HG03378 (cell line): ENCODE measurements at regions not wholly inside any gene's neighbourhood (a gene's known extent, or its start where the extent isn't known, plus 50 kb on each side); places are given as distances from the start of the nearest gene placed in this dataset.
"Not testable (repeated sequence)": the region's sequence is repeated elsewhere in the genome, so short reads cannot be mapped to it uniquely, and the experiment has no call there.

ENCODE experiments used
- ATAC-seq: cut with Tn5 transposase; IDR thresholded peaks from one replicate; pipeline ENCODE4 v1.9.1; 2021; ENCODE audit warnings: mild to moderate bottlenecking, moderate library complexity; ENCODE audit not compliant: unreplicated experiment

GRCh38 chr2:190005513-190005912, 57.0 kb downstream of the MSTN start:
- no peak for ATAC-seq

- no peak for ATAC-seq
These were observed 62.9 kb downstream of the MSTN start for GRCh38 chr2:189999661-190000060.

- ATAC-seq: not testable (repeated sequence)
These were observed 63.9 kb downstream of the MSTN start for GRCh38 chr2:189998665-189999064.

- no peak for ATAC-seq
These were observed 65.5 kb downstream of the MSTN start for GRCh38 chr2:189997016-189997415.

GRCh38 chr2:189995679-189996078, 66.8 kb downstream of the MSTN start:
- no peak for ATAC-seq

GRCh38 chr2:189982780-189983394, 79.6 kb downstream of the MSTN start:
- ATAC-seq: no peak

- ATAC-seq: no peak
These were observed 80.4 kb downstream of the MSTN start for GRCh38 chr2:189982087-189982486.

- ATAC-seq: not testable (repeated sequence)
These were observed 86.0 kb downstream of the MSTN start for GRCh38 chr2:189976488-189976887.

GRCh38 chr2:189960346-189960745, 102.2 kb downstream of the MSTN start:
- no peak for ATAC-seq

- ATAC-seq: no peak
These were observed 103.1 kb downstream of the MSTN start for GRCh38 chr2:189959450-189959849.

- peak; percentile 43 for ATAC-seq
These were observed 107.5 kb downstream of the MSTN start for GRCh38 chr2:189954989-189955388.

- peak; percentile 94 for ATAC-seq
These were observed 109.9 kb downstream of the MSTN start for GRCh38 chr2:189952536-189953109.

GRCh38 chr2:189951791-189952535, 110.6 kb downstream of the MSTN start:
- peak; percentile 22 for ATAC-seq

- no peak for ATAC-seq
These were observed 119.5 kb downstream of the MSTN start for GRCh38 chr2:189943009-189943408.

GRCh38 chr2:189940913-189941312, 121.6 kb downstream of the MSTN start:
- ATAC-seq: no peak

- no peak for ATAC-seq
These were observed 124.8 kb downstream of the MSTN start for GRCh38 chr2:189937691-189938090.

GRCh38 chr2:189933911-189934399, 128.6 kb downstream of the MSTN start:
- ATAC-seq: no peak

- ATAC-seq: peak; percentile 83
These were observed 129.5 kb downstream of the MSTN start for GRCh38 chr2:189933041-189933440.

- ATAC-seq: no peak
These were observed 134.7 kb downstream of the MSTN start for GRCh38 chr2:189927823-189928222.
